ENCODE measurements at regions not wholly inside any gene's neighbourhood (a gene's known extent, or its start where the extent isn't known, plus 50 kb on each side); places are given as distances from the start of the nearest gene placed in this dataset.

- TF ChIP-seq CTCF (IDR thresholded peaks at IDR 0.05 in 4 of 5, conservative IDR thresholded peaks at IDR 0.05 in 1 of 5) (no peak), POLR2A (IDR thresholded peaks at IDR 0.05) (no peak)
Observed at GRCh38 chr7:109479388-109479787, 909.7 kb downstream of the DNAJB9 start.
